NT2/D1 (cell line): ENCODE measurements at regions not wholly inside any gene's neighbourhood (a gene's known extent, or its start where the extent isn't known, plus 50 kb on each side); places are given as distances from the start of the nearest gene placed in this dataset.

Source experiments
- SUZ12 ChIP-seq: IDR thresholded peaks from 2 replicates; pipeline ENCODE4 v1.6.1; 2011; ENCODE audit not compliant: insufficient read length, insufficient read depth; ENCODE audit errors: extremely low read depth
- YY1 ChIP-seq: IDR thresholded peaks from 2 replicates; pipeline ENCODE4 v1.6.1; 2011; ENCODE audit not compliant: insufficient read length, insufficient read depth
- ZNF274 ChIP-seq: IDR thresholded peaks from 2 replicates; pipeline ENCODE4 v1.6.1; 2011; ENCODE audit warnings: mild to moderate bottlenecking, low read depth, low read length

GRCh38 chr4:122047456-122048425 is 95.9 kb upstream of the TRPC3 start:
- no peak for TF ChIP-seq YY1
- no peak for TF ChIP-seq ZNF274
- TF ChIP-seq SUZ12 = no peak
